PFSK-1 (cell line): ENCODE measurements at regions not wholly inside any gene's neighbourhood (a gene's known extent, or its start where the extent isn't known, plus 50 kb on each side); places are given as distances from the start of the nearest gene placed in this dataset.

Source experiments
- POLR2AphosphoS5 ChIP-seq: IDR thresholded peaks from 2 replicates; pipeline ENCODE4 v1.6.1; 2012; ENCODE audit warnings: low read depth, mild to moderate bottlenecking, control low read depth, low read length, moderate library complexity
- TAF1 ChIP-seq: IDR thresholded peaks from 2 replicates; pipeline ENCODE4 v1.6.1; 2012; ENCODE audit warnings: low read length, control low read depth, borderline replicate concordance; ENCODE audit not compliant: insufficient read depth

- no peak for TF ChIP-seq TAF1
- no peak for TF ChIP-seq POLR2AphosphoS5
These were observed 505.8 kb upstream of the TNP1 start for GRCh38 chr2:217365656-217366055.
